ENCODE measurements at regions not wholly inside any gene's neighbourhood (a gene's known extent, or its start where the extent isn't known, plus 50 kb on each side); places are given as distances from the start of the nearest gene placed in this dataset.

DNA sequence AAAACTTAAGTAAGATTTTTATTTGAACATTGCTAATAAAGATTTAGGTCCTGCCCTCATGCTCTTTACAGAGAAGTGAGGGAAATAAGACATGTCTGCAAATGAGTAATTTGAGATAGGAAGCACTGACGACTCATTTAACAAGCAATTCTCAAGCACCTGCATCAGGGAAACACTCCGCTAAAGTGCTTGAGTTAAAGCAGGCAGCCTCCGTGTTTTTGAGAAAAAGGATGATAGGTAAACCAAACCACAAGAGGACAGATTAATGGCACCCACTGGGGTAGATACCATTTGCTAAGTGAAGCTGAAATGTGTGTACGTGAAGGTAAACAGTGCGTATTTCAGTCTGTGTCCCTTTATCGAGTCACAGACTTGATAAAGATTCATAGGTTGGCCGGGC, 184.6 kb upstream of the CARD18 start:
- TF ChIP-seq POLR2A (IDR thresholded peaks at IDR 0.05) = no peak
- TF ChIP-seq, protein P1, sequence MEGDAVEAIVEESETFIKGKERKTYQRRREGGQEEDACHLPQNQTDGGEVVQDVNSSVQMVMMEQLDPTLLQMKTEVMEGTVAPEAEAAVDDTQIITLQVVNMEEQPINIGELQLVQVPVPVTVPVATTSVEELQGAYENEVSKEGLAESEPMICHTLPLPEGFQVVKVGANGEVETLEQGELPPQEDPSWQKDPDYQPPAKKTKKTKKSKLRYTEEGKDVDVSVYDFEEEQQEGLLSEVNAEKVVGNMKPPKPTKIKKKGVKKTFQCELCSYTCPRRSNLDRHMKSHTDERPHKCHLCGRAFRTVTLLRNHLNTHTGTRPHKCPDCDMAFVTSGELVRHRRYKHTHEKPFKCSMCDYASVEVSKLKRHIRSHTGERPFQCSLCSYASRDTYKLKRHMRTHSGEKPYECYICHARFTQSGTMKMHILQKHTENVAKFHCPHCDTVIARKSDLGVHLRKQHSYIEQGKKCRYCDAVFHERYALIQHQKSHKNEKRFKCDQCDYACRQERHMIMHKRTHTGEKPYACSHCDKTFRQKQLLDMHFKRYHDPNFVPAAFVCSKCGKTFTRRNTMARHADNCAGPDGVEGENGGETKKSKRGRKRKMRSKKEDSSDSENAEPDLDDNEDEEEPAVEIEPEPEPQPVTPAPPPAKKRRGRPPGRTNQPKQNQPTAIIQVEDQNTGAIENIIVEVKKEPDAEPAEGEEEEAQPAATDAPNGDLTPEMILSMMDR (IDR thresholded peaks at IDR 0.05) = no peak
- intact Hi-C loops (cut with DNase I) = no loop called here
- H3K4me3 ChIP-seq = no peak overlapping the region
- H3K4me1 ChIP-seq (replicated peaks in 1 of 2) = no peaks in the 10 kb centered on the region
- DNase-seq = no peak
- H3K36me3 ChIP-seq (replicated peaks in 1 of 2) = no peaks in the 10 kb centered on the region
- no peaks in the 10 kb centered on the region for H3K27me3 ChIP-seq
- WGBS, 4 donors = 67 to 80% (median 77%) methylated on average over 7 of the region's 7 CpGs
- peaks cover 0 to 4% (median 0%) of the 10 kb centered on the region in 3 donors for H3K9me3 ChIP-seq (replicated peaks in 1 of 3)
- no peak overlapping the region for H3K27ac ChIP-seq

DNA sequence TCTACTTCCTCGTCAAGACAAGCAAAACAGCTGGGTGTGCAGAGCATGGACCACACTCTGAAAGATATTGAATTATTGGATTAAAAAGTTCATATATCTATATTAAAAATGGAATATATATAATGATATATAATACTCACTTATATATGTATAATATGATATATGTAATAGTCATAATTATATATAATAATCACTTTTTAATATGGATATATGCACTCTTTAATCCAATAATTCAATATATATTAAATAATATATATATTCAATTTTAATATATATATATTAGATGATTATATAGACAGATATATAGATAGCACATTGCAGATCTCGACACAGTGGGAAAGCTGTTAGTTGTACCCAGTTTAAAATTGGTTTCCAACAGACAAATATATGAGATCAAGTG, 182.1 kb upstream of the CARD18 start:
- Histone ChIP-seq H3K27ac (no peak overlapping the region), H3K4me1 (replicated peaks in 1 of 2) (no peaks in the 10 kb centered on the region), H3K36me3 (replicated peaks in 1 of 2) (no peaks in the 10 kb centered on the region), H3K4me3 (no peak overlapping the region), H3K9me3 (replicated peaks in 1 of 3) (peaks cover 0 to 9% (median 0%) of the 10 kb centered on the region in 3 donors), H3K27me3 (no peaks in the 10 kb centered on the region)
- 68 to 80% (median 72%) methylated on average over 2 of the region's 2 CpGs for WGBS, 4 donors
- intact Hi-C loops (cut with DNase I) = no loop called here
- DNase-seq = no peak
- TF ChIP-seq, protein P1 (IDR thresholded peaks at IDR 0.05) = no peak
- no peak for TF ChIP-seq POLR2A (IDR thresholded peaks at IDR 0.05)

DNA sequence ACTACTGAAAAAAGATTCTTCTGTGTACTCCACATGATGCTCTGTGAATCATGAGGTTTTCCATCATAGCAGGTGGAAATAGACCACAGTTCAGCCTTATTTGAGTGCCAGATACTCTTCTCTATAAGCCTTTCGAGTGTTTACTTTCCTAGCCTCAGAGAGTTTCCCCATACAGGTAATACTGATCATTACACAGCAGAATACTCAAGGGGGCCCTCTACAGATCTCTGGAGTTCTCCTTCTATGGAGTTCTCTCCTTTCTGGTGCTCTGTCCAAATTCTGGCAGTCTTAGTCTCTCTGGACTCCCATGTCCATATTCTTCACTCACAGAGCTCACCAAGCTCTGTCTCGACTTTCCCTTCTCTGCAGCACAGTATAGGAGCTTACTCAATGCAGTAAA, 175.7 kb upstream of the CARD18 start:
- WGBS, 4 donors = 77 to 84% (median 82%) methylated on average over 2 of the region's 2 CpGs
- no peak overlapping the region for H3K27ac ChIP-seq
- H3K27me3 ChIP-seq = no peaks in the 10 kb centered on the region
- TF ChIP-seq, protein P1 (IDR thresholded peaks at IDR 0.05) = no peak
- no peak for TF ChIP-seq POLR2A (IDR thresholded peaks at IDR 0.05)
- no peak for DNase-seq
- H3K4me3 ChIP-seq = no peak overlapping the region
- H3K4me1 ChIP-seq (replicated peaks in 1 of 2) = no peaks in the 10 kb centered on the region
- intact Hi-C loops (cut with DNase I) = no loop called here
- no peaks in the 10 kb centered on the region for H3K36me3 ChIP-seq (replicated peaks in 1 of 2)
- peaks cover 0 to 11% (median 0%) of the 10 kb centered on the region in 3 donors for H3K9me3 ChIP-seq (replicated peaks in 1 of 3)

DNA sequence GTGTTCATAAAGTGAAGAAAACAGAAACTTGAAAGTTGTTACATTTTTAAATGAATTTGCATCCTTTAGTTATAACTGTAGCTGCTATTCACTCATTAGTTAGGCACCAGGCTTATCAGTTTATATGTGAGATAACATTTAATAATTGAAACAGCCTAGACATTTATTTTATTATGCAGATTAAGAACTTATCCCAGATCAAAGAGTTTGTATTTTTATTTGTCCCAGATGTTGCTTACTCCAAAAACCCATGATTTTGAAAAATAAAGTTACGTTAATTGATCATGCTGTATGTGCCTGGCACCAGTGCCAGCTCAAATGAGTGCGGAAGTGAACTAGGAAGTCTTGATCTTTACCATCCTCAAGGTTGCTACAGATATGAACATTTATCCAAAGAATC, 172.7 kb upstream of the CARD18 start:
- H3K27ac ChIP-seq = no peak overlapping the region
- 45 to 87% (median 77%) methylated on average over 2 of the region's 2 CpGs for WGBS, 4 donors
- DNase-seq = no peak
- TF ChIP-seq, protein P1 (IDR thresholded peaks at IDR 0.05) = no peak
- TF ChIP-seq POLR2A (IDR thresholded peaks at IDR 0.05) = no peak
- no peaks in the 10 kb centered on the region for H3K27me3 ChIP-seq
- no peak overlapping the region for H3K4me3 ChIP-seq
- no peaks in the 10 kb centered on the region for H3K36me3 ChIP-seq (replicated peaks in 1 of 2)
- intact Hi-C loops (cut with DNase I) = no loop called here
- H3K9me3 ChIP-seq (replicated peaks in 1 of 3) = peaks cover 0 to 6% (median 0%) of the 10 kb centered on the region in 3 donors
- no peaks in the 10 kb centered on the region for H3K4me1 ChIP-seq (replicated peaks in 1 of 2)
